C4-2B (cell line): ENCODE measurements at regions not wholly inside any gene's neighbourhood (a gene's known extent, or its start where the extent isn't known, plus 50 kb on each side); places are given as distances from the start of the nearest gene placed in this dataset.

ENCODE experiments used
- H3K27ac ChIP-seq: fragments of 450-650 bp; 2 replicates; pipeline ENCODE4 v1.5.1; 2017
- ZFX ChIP-seq: fragments of 450-650 bp; IDR thresholded peaks from 2 replicates; pipeline ENCODE4 v1.6.1; 2017
- TF ChIP-seq, protein P1 (sequence below): fragments of 450-650 bp; conservative IDR thresholded peaks from 2 replicates; pipeline ENCODE4 v1.5.1; 2017; ENCODE audit warnings: mild to moderate bottlenecking

DNA sequence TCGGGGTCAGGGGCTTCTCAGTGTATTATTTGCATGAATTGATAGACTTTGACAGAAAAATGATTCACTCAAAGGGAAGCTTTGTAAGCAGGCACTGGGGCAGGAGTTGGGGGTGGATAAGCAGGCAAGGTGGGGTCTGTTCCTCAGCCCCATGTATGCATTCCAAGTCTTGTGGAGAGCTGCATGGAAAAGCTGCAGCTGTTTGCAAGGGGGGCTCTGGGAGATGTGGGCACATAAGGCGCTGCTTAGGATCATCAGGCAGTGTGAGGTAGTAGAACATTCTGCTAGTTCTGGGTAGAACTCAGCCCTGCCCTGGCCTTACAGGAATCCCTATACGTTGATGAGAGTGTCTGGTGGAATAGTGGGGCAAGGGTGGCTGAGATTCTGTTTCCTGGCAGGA, 154.2 kb upstream of the LRIG1 start:
- no peak overlapping the region for H3K27ac ChIP-seq

DNA sequence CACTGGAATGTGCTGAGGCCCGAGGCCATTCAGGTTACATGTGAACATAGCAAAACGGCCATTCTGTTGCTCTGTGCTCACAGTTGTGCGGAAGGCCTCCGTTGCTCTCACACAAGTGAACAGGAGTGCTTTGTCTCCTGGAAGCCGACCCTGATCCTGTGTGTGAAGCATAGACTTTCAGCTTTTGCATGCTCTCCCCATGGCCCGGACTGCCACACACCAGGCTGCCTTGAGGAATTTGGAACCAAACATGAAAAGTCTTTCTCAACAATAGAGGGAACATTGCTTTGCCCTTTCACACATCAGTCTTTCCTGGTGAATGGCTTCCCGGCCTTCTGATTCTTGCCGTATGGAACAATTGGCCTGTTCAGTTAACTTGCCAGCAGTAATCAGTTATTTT, 154.8 kb upstream of the LRIG1 start:
- TF ChIP-seq ZFX: no peak
- TF ChIP-seq, protein P1, sequence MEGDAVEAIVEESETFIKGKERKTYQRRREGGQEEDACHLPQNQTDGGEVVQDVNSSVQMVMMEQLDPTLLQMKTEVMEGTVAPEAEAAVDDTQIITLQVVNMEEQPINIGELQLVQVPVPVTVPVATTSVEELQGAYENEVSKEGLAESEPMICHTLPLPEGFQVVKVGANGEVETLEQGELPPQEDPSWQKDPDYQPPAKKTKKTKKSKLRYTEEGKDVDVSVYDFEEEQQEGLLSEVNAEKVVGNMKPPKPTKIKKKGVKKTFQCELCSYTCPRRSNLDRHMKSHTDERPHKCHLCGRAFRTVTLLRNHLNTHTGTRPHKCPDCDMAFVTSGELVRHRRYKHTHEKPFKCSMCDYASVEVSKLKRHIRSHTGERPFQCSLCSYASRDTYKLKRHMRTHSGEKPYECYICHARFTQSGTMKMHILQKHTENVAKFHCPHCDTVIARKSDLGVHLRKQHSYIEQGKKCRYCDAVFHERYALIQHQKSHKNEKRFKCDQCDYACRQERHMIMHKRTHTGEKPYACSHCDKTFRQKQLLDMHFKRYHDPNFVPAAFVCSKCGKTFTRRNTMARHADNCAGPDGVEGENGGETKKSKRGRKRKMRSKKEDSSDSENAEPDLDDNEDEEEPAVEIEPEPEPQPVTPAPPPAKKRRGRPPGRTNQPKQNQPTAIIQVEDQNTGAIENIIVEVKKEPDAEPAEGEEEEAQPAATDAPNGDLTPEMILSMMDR: no peak
- H3K27ac ChIP-seq: no peak overlapping the region

More for the DNA sequence above, 154.2 kb upstream of the LRIG1 start:
- TF ChIP-seq, protein P1: no peak
- TF ChIP-seq ZFX: no peak

GRCh38 chr3:66656609-66657008, 155.8 kb upstream of the LRIG1 start:
- no peak for TF ChIP-seq ZFX
- TF ChIP-seq, protein P1: no peak
- no peak overlapping the region for H3K27ac ChIP-seq

- TF ChIP-seq ZFX: no peak
- TF ChIP-seq, protein P1: no peak
- H3K27ac ChIP-seq: no peak overlapping the region
These were observed 158.2 kb upstream of the LRIG1 start for GRCh38 chr3:66659056-66659455.

DNA sequence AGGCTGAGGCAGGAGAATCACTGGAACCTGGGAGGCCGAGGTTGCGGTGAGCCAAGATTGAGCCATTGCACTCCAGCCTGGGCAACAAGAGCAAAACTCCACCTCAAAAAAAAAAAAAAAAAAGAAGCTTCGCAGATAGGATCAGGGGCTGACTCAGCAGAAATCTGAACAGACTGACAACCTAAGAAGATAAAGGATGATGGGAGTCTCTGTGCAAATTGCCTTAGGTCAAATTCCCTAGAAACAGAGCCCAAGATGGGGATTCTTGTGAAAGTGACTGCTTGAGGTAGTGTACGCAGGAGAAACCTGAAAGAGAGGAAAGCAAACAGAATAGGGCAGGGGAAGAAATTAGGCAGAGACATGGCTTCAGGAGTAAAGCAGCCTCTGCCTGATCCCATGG, 160.8 kb upstream of the LRIG1 start:
- TF ChIP-seq ZFX: no peak
- TF ChIP-seq, protein P1: no peak
- H3K27ac ChIP-seq: no peak overlapping the region

DNA sequence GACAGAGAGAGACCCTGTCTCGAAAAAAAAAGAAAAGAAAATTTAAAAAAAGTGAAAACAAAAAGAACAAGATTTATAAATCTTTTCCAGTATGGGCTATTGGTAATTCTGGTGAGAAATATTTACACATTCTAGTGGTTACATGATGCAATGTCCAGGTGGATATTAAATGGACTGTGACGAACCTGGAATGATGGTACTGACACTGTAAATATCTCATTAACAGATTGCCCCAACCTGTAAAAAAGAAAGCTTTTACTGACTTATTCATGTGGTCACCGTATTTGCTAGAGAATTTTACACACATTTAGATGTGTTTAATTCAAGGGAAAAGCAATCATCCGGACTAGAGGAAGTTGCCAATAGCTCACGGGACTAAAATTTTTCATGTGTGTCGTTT, 162.1 kb upstream of the LRIG1 start:
- TF ChIP-seq ZFX: no peak
- TF ChIP-seq, protein P1: no peak
- H3K27ac ChIP-seq: no peak overlapping the region

GRCh38 chr3:66665021-66665695, 164.3 kb upstream of the LRIG1 start:
- no peak overlapping the region; the same call in 1 of the 2 replicates for H3K27ac ChIP-seq

More at GRCh38 chr3:66665021-66665695, 164.3 kb upstream of the LRIG1 start:
- no peak for TF ChIP-seq ZFX
- TF ChIP-seq, protein P1: no peak
